ENCODE measurements at regions not wholly inside any gene's neighbourhood (a gene's known extent, or its start where the extent isn't known, plus 50 kb on each side); places are given as distances from the start of the nearest gene placed in this dataset.

DNA sequence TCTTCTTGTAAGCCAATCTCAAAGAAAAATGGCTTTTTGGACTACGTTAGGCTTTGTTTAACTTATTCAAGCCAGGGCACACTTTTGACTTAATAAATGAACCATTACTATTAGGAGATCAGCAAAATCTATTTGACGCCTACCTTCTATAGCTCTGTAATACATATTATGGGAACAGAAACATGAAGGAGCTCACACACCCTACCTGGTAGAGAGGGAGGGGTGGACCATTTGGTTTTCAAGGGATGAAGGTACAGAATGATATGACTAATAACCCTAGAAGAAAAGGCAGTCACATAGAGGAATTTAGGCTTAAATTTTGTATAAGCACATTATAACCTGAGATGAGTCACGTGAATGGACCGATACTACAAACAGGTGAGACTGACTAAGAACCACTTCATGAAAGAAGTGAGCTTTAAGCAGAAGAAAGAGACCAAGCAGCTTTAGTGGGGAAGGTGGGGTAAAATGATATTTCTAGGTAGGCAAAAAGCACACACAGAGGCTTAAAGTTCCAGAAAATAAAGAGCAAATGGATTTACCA lies 106.8 kb upstream of the CTTNBP2 start:
- TF ChIP-seq CTCF (IDR thresholded peaks at IDR 0.05) (no peak), EP300 (IDR thresholded peaks at IDR 0.05; ENCODE audit: low read depth) (no peak), POLR2AphosphoS5 (IDR thresholded peaks at IDR 0.05) (no peak)
